ENCODE measurements at regions not wholly inside any gene's neighbourhood (a gene's known extent, or its start where the extent isn't known, plus 50 kb on each side); places are given as distances from the start of the nearest gene placed in this dataset.

DNA sequence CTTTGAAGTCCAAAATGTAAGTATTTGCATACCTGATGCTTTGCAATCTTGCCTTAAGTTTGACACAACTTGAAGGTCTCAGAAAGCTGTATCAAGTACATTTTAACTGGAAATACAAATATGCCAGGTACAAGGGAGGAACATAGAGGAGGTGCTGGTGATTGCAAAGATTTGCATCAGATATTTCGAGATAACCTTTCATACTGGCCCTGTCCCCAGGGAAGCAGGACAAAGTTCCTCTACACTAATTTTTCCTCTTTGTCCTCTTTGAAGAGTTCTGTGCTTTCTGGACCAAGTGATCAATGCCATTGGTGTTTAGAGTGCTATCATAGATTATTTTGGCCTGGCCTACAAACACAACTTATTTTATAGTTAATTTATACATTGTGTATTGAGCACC lies 686.1 kb downstream of the HACE1 start:
- Mint-ChIP-seq H3K36me3 (no peaks in the 10 kb centered on the region), H3K4me3 (no peak overlapping the region), H3K9me3 (no peaks in the 10 kb centered on the region), H3K4me1 (no peaks in the 10 kb centered on the region), H3K27ac (no peak overlapping the region)
- ATAC-seq = no peak
- DNase-seq (ENCODE audit: low spot score in 2 of 2) = no peak

DNA sequence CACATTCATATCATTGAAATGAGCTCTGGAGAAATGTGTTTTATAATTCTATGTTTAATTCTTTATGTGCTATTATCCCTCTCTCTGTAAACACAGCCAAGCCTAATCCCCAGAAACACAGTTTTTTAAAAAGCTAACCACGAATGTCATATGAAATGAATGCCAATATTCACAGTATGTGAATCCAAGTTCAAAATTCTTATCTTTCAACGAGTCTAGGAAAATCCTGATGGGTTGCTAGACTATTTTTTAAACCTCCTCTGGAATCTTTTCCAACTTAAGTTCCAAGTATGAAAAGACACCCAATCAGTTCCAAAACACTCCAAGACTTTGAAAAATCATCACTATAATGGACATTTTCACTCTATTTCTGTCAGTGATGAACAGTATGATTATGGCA lies 689.3 kb downstream of the HACE1 start:
- ATAC-seq (no peak), DNase-seq (ENCODE audit: low spot score in 2 of 2) (no peak)
- no peak overlapping the region for H3K27ac Mint-ChIP-seq
- H3K9me3 Mint-ChIP-seq = peaks cover 10% of the 10 kb centered on the region
- H3K4me3 Mint-ChIP-seq = no peak overlapping the region
- no peaks in the 10 kb centered on the region for H3K4me1 Mint-ChIP-seq
- H3K36me3 Mint-ChIP-seq = no peaks in the 10 kb centered on the region

DNA sequence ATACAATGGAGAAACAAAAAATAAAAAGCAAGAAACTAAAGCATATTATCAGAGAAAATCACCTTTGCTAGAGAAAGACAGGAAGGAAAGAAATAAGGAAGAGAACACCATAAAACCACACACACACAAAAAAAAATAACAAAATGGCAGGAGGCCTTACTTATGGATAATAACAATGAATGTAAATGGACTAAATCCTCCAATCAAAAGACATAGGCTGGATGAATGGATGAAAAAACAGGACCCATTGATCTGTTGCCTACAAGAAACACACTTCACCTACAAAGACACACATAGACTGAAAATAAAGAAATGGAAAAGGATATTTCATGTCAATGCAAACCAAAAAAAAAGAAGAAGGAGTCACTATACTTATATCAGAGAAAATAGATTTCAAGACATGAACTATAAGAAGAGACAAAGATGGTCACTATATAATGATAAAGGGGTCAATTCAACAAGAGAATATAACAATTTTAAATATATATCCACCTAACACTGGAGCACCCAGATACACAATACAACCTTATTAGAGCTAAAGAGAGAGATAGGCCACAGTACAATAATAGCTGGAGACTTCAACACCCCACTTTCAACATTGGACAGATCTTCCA lies 693.6 kb downstream of the HACE1 start:
- Mint-ChIP-seq H3K27ac (no peak overlapping the region), H3K36me3 (no peaks in the 10 kb centered on the region), H3K4me1 (no peaks in the 10 kb centered on the region), H3K4me3 (no peak overlapping the region), H3K9me3 (peaks cover 13% of the 10 kb centered on the region)
- ATAC-seq (no peak), DNase-seq (ENCODE audit: low spot score in 2 of 2) (no peak)

DNA sequence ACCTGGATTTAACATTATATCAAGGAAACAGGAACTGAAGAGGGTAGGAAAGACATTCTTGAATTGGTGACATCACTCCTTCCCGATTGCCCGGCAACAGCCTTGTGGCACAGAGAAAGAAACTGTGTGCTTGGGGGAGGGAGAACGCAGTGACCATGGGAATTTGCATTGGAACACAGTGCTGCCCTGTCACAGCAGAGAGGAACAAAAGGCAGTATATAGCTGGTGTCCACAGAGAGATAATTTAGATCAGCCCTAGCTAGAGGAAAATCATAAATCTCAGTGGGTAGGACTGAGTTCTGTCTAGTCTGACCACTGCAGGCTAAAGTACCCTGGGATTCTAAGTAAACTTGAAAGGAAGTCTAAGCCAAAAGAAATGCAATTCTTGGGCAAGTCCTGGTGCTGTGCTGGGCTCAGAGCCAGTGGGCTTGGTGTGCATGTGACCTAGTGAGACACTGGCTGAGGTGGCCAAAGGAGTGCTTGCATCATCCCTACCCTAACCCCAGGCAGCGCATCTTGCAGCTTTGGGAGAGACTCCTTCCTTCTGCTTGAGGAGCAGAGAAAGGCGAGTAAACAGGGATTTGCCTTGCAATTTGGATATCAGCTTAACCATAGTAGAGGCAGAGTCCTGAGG lies 697.6 kb downstream of the HACE1 start:
- Mint-ChIP-seq H3K36me3 (no peaks in the 10 kb centered on the region), H3K27ac (no peak overlapping the region), H3K4me3 (no peak overlapping the region), H3K9me3 (peaks cover 13% of the 10 kb centered on the region), H3K4me1 (no peaks in the 10 kb centered on the region)
- no peak for DNase-seq (ENCODE audit: low spot score in 2 of 2)
- ATAC-seq = peak; percentile 16

- Mint-ChIP-seq H3K4me3 (no peak overlapping the region), H3K4me1 (no peaks in the 10 kb centered on the region), H3K36me3 (no peaks in the 10 kb centered on the region), H3K27ac (no peak overlapping the region), H3K9me3 (peaks cover 3% of the 10 kb centered on the region)
- no peak for ATAC-seq
- no peak for DNase-seq (ENCODE audit: low spot score in 2 of 2)
Measured at GRCh38 chr6:104159045-104159618, 700.6 kb downstream of the HACE1 start.

GRCh38 chr6:104143757-104144156 lies 716.0 kb downstream of the HACE1 start:
- no peak for ATAC-seq
- H3K36me3 Mint-ChIP-seq = no peaks in the 10 kb centered on the region
- H3K9me3 Mint-ChIP-seq = peaks cover 2% of the 10 kb centered on the region
- DNase-seq (ENCODE audit: low spot score in 2 of 2) = no peak
- H3K4me1 Mint-ChIP-seq = no peaks in the 10 kb centered on the region
- H3K27ac Mint-ChIP-seq = no peak overlapping the region
- no peak overlapping the region for H3K4me3 Mint-ChIP-seq

DNA sequence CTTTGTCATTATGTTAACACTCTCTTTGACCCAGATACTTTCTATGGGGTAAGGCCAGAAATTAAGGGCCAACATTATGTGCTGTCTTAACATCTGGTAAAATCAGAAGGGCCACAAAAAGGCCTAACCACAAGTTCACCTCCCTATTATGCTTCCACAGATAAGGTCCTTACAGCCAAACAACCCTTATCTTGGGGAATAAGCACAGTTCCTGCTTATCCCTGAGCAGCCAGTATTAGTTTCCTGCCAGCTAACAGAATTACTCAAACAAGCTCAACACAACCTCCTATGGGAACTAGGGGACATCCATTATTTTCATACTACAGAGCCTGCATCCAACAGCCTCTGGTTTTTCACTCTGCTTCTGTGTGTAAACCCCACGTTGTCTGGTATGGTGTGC lies 724.8 kb downstream of the HACE1 start:
- H3K36me3 Mint-ChIP-seq = no peaks in the 10 kb centered on the region
- no peaks in the 10 kb centered on the region for H3K4me1 Mint-ChIP-seq
- DNase-seq (ENCODE audit: low spot score in 2 of 2) (no peak), ATAC-seq (no peak)
- peaks cover 2% of the 10 kb centered on the region for H3K9me3 Mint-ChIP-seq
- no peak overlapping the region for H3K27ac Mint-ChIP-seq
- no peak overlapping the region for H3K4me3 Mint-ChIP-seq

GRCh38 chr6:104130343-104130742 lies 729.4 kb downstream of the HACE1 start:
- ATAC-seq (no peak), DNase-seq (ENCODE audit: low spot score in 2 of 2) (no peak)
- Mint-ChIP-seq H3K4me3 (no peak overlapping the region), H3K9me3 (peaks cover 2% of the 10 kb centered on the region), H3K27ac (no peak overlapping the region), H3K4me1 (no peaks in the 10 kb centered on the region), H3K36me3 (no peaks in the 10 kb centered on the region)

- no peaks in the 10 kb centered on the region for H3K4me1 Mint-ChIP-seq
- ATAC-seq = peak; percentile 40
- no peaks in the 10 kb centered on the region for H3K36me3 Mint-ChIP-seq
- H3K4me3 Mint-ChIP-seq = no peak overlapping the region
- no peak for DNase-seq (ENCODE audit: low spot score in 2 of 2)
- no peak overlapping the region for H3K27ac Mint-ChIP-seq
- peaks cover 7% of the 10 kb centered on the region for H3K9me3 Mint-ChIP-seq
Measured at GRCh38 chr6:104126315-104127005, 733.3 kb downstream of the HACE1 start.

DNA sequence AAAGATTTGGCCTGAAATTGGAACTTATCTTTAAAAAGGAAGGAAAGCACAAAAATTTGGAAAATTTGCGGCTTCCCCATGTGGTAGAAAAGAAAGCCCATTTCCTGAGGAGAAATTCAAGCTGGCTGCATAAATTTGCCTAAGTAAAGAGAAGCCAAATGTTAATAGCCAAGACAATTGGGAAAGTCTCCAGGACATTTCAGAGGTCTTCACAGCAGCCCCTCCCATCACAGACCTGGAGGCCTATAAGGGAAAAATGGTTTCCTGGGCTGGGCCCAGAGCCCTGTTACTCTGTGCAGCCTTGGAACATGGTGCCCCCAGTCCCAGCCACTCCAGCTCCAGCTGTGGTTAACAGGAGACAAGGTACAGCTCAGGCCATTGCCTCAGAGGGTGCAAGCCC lies 736.5 kb downstream of the HACE1 start:
- Mint-ChIP-seq H3K4me3 (no peak overlapping the region), H3K36me3 (no peaks in the 10 kb centered on the region), H3K9me3 (peaks cover 7% of the 10 kb centered on the region), H3K27ac (no peak overlapping the region), H3K4me1 (no peaks in the 10 kb centered on the region)
- DNase-seq (ENCODE audit: low spot score in 2 of 2) (no peak), ATAC-seq (no peak)

DNA sequence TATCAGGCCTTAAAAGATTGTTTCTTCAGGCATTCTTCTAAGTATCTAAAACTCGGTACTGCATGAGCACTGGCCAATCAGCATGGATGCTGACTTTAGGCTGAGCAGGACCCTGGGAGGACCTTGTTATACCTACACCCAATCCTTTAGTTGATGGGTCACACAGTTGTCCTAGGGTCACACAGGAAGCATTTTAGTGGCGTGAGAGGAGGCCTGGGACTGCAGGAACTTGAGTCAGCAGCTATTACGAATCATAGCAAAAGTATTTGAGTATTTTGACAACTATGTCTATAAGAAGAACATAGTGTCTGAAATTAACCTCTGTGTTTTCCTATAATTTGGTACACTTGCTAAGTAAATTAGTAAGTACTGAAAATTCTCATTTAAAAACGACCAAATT lies 741.4 kb downstream of the HACE1 start:
- no peaks in the 10 kb centered on the region for H3K4me1 Mint-ChIP-seq
- no peak overlapping the region for H3K4me3 Mint-ChIP-seq
- H3K27ac Mint-ChIP-seq = no peak overlapping the region
- no peak for DNase-seq (ENCODE audit: low spot score in 2 of 2)
- H3K36me3 Mint-ChIP-seq = no peaks in the 10 kb centered on the region
- no peak for ATAC-seq
- peaks cover 3% of the 10 kb centered on the region for H3K9me3 Mint-ChIP-seq

GRCh38 chr6:104109806-104110205 lies 749.9 kb downstream of the HACE1 start:
- Mint-ChIP-seq H3K36me3 (no peaks in the 10 kb centered on the region), H3K4me3 (no peak overlapping the region), H3K9me3 (peaks cover under 1% of the 10 kb centered on the region), H3K27ac (no peak overlapping the region), H3K4me1 (no peaks in the 10 kb centered on the region)
- ATAC-seq = no peak
- DNase-seq (ENCODE audit: low spot score in 2 of 2) = no peak

DNA sequence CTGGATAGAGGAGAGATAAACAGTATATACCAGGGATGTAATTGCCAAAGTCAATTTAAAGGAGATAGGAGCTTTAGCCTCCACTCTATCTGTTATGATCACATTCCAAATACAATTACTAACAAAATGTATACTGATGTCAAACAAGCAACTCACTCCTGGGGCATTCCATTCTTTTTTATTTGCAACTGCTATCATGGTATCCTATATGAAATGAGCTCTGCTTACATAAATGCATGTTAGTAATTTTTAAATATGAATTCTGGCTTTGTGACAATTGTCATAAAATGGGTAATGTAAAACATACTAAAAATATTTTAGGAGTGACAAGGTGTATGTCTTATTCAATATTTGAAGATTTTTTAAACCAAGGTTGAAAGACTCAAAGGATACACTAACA lies 751.1 kb downstream of the HACE1 start:
- H3K27ac Mint-ChIP-seq = no peak overlapping the region
- H3K36me3 Mint-ChIP-seq = no peaks in the 10 kb centered on the region
- H3K4me3 Mint-ChIP-seq = no peak overlapping the region
- DNase-seq (ENCODE audit: low spot score in 2 of 2) (no peak), ATAC-seq (no peak)
- no peaks in the 10 kb centered on the region for H3K4me1 Mint-ChIP-seq
- no peaks in the 10 kb centered on the region for H3K9me3 Mint-ChIP-seq

DNA sequence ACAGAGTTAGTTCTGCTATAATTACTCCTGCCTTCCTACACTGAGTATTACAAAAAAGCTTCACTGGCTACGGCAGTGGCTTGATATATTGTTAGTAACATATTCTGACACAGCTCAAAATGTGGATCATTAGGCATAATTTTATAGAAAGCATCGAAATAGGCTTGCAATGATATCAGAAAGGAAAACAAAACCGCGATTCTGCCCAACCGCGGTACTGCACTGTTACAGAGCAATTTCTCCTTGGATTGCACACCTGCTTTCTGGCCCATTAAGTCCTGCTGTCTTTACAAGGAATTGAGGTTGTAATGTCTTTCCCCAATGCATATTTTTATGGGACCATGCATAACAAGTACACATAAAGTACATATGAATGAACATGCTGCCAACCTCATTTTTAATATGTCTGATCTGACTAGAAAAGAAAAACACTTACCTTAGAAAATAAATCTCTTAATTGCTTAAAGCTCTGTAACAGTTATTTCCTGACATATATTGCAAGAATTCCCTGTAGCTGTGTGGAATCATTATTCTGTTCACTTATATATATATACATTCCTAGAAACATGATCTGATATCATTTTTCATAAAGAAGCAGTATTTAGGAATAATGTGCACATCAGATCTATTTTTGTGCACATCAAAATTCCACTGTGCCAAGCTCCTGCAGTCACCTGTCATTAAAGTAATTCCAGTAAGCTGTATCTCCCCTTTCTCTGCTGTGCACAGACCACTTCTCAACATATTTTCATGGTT lies 763.9 kb downstream of the HACE1 start:
- ATAC-seq = no peak
- no peak for DNase-seq (ENCODE audit: low spot score in 2 of 2)
- H3K4me3 Mint-ChIP-seq = no peak overlapping the region
- no peaks in the 10 kb centered on the region for H3K36me3 Mint-ChIP-seq
- H3K27ac Mint-ChIP-seq = no peak overlapping the region
- no peaks in the 10 kb centered on the region for H3K9me3 Mint-ChIP-seq
- H3K4me1 Mint-ChIP-seq = no peaks in the 10 kb centered on the region

DNA sequence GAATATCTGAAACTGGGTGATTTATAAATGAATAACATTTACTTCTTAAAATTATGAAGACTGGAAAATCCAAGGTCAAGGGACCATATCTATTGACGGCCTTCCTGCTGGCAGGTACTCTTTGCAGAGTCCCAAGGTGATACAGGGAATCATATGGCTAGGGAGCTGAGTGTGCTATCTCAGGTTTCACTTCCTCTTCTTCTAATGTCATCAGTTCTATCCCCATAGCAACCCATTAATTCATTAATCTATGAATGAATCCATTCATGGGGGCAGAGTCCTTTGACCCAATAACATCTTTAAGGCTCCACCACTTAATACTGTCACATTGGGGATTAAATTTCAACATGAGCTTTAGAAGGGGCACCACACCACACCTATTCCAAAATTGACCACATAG lies 772.0 kb downstream of the HACE1 start:
- Mint-ChIP-seq H3K27ac (no peak overlapping the region), H3K9me3 (peaks cover 8% of the 10 kb centered on the region), H3K4me3 (no peak overlapping the region), H3K36me3 (no peaks in the 10 kb centered on the region), H3K4me1 (no peaks in the 10 kb centered on the region)
- DNase-seq (ENCODE audit: low spot score in 2 of 2) (no peak), ATAC-seq (no peak)
